MCF 10A (cell line): ENCODE measurements at regions not wholly inside any gene's neighbourhood (a gene's known extent, or its start where the extent isn't known, plus 50 kb on each side); places are given as distances from the start of the nearest gene placed in this dataset.

Experiments
- BruUV-seq: library from RNA; stranded (reverse); fragments of 400-500 nt; replicated peaks from 2 replicates; lab custom pipeline; 2021; lab: Mats Ljungman, UMichigan
- CTCF ChIA-PET: fragments of 300-600 bp; sonication (Branson Sonifier 250); formaldehyde crosslinking; extraction: SDS; loops from one replicate; lab custom pipeline; 2021; ENCODE audit warnings: antibody characterized with exemption, inconsistent platforms; lab: Yijun Ruan, JAX
- POLR2A ChIA-PET: fragments of 300-600, 350-650 bp; sonication (Branson Sonifier 250); formaldehyde crosslinking; extraction: SDS; loops from one replicate; lab custom pipeline; 2020; ENCODE audit warnings: antibody characterized with exemption, inconsistent platforms; lab: Yijun Ruan, JAX
- DNase-seq: peaks from one replicate; pipeline ENCODE4 v3.0.0-alpha.2; 2018; ENCODE audit not compliant: unreplicated experiment
- H3K27ac Mint-ChIP-seq: one replicate; pipeline ENCODE4 v1.8.0; 2022; ENCODE audit warnings: mild to moderate bottlenecking, low read depth, mixed read lengths; ENCODE audit not compliant: unreplicated experiment
- H3K27me3 Mint-ChIP-seq: one replicate; pipeline ENCODE4 v1.8.0; 2022; ENCODE audit warnings: mixed read lengths; ENCODE audit not compliant: insufficient read depth, unreplicated experiment
- H3K36me3 Mint-ChIP-seq: one replicate; pipeline ENCODE4 v1.8.0; 2022; ENCODE audit warnings: mild to moderate bottlenecking, moderate library complexity, mixed read lengths; ENCODE audit not compliant: insufficient read depth, unreplicated experiment
- H3K4me1 Mint-ChIP-seq: one replicate; pipeline ENCODE4 v1.8.0; 2022; ENCODE audit warnings: mixed read lengths; ENCODE audit not compliant: insufficient read depth, unreplicated experiment
- H3K4me3 Mint-ChIP-seq: one replicate; pipeline ENCODE4 v1.8.0; 2022; ENCODE audit warnings: mild to moderate bottlenecking, moderate library complexity, mixed read lengths; ENCODE audit not compliant: unreplicated experiment
- H3K9me3 Mint-ChIP-seq: one replicate; pipeline ENCODE4 v1.8.0; 2022; ENCODE audit warnings: mixed read lengths; ENCODE audit not compliant: unreplicated experiment
- CTCF ChIP-seq: fragments of 200-600 bp; IDR thresholded peaks from one replicate; pipeline ENCODE4 v1.8.0; 2022; ENCODE audit warnings: antibody characterized with exemption, mild to moderate bottlenecking; ENCODE audit not compliant: unreplicated experiment
- intact Hi-C: fragments of 100-400 bp; cut with micrococcal nuclease; formaldehyde crosslinking; loops from 2 replicates; pipeline ENCODE4 v1.14.1; 2022

- Mint-ChIP-seq H3K4me1 (peaks cover 50% of the 10 kb centered on the region), H3K36me3 (no peaks in the 10 kb centered on the region), H3K27me3 (no peaks in the 10 kb centered on the region), H3K27ac (peak overlapping the region; percentile 89), H3K9me3 (peaks cover 7% of the 10 kb centered on the region), H3K4me3 (no peak overlapping the region)
- intact Hi-C loops: no loop called here
- POLR2A ChIA-PET: interaction anchor here (0.8 to 7.1 kb wide), 9 partner anchors 43 to 243 kb away, joined by 3 to 94 read pairs (median 4); partner anchors contain the start of gene NAMPT
- DNase-seq: peak; percentile 17
- CTCF ChIA-PET: interaction anchor here (0.7 kb wide), 1 partner anchor 291 kb away, joined by 3 read pairs; no protein-coding TSS in a partner anchor
- BruUV-seq: no TSS peak
- no peak for TF ChIP-seq CTCF
These were observed 134.8 kb upstream of the NAMPT start for GRCh38 chr7:106419455-106420182.

- Mint-ChIP-seq H3K36me3 (no peaks in the 10 kb centered on the region), H3K27me3 (no peaks in the 10 kb centered on the region), H3K4me3 (no peak overlapping the region), H3K9me3 (peaks cover 7% of the 10 kb centered on the region), H3K27ac (peak overlapping the region; percentile 89), H3K4me1 (peaks cover 43% of the 10 kb centered on the region)
- intact Hi-C loops: no loop called here
- ChIA-PET POLR2A (interaction anchor here (0.8 to 7.1 kb wide), 6 partner anchors 44 to 242 kb away, joined by 3 to 94 read pairs (median 6); partner anchors contain the start of gene NAMPT), CTCF (interaction anchor here (0.7 kb wide), 1 partner anchor 49 kb away, joined by 3 read pairs; no protein-coding TSS in a partner anchor)
- BruUV-seq: TSS peak; percentile 75
- DNase-seq: no peak
- no peak for TF ChIP-seq CTCF
These were observed 133.7 kb upstream of the NAMPT start for GRCh38 chr7:106418526-106418925.

- no peaks in the 10 kb centered on the region for H3K27me3 Mint-ChIP-seq
- peak overlapping the region; percentile 89 for H3K27ac Mint-ChIP-seq
- no peaks in the 10 kb centered on the region for H3K36me3 Mint-ChIP-seq
- no peak overlapping the region for H3K4me3 Mint-ChIP-seq
- ChIA-PET POLR2A (interaction anchor here (0.7 to 7.1 kb wide), 10 partner anchors 8 to 750 kb away, joined by 3 to 94 read pairs (median 6); partner anchors contain the start of gene NAMPT), CTCF (interaction anchor here (0.7 to 1.9 kb wide), 2 partner anchors 44 to 49 kb away, joined by 3 to 8 read pairs; no protein-coding TSS in a partner anchor)
- intact Hi-C loops: no loop called here
- H3K9me3 Mint-ChIP-seq: peaks cover 7% of the 10 kb centered on the region
- H3K4me1 Mint-ChIP-seq: peaks cover 43% of the 10 kb centered on the region
- no TSS peak for BruUV-seq
- DNase-seq: peak; percentile 77
- no peak for TF ChIP-seq CTCF
These were observed 133.3 kb upstream of the NAMPT start for GRCh38 chr7:106418094-106418493.

GRCh38 chr7:106417273-106417902 lies 132.6 kb upstream of the NAMPT start:
- no peaks in the 10 kb centered on the region for H3K27me3 Mint-ChIP-seq
- no peak for TF ChIP-seq CTCF

More at GRCh38 chr7:106417273-106417902, 132.6 kb upstream of the NAMPT start:
- no peaks in the 10 kb centered on the region for H3K36me3 Mint-ChIP-seq
- peak overlapping the region; percentile 39 for H3K27ac Mint-ChIP-seq
- intact Hi-C loops: loop anchor here (2.0 kb wide), 1 partner anchor 133 kb away; the partner anchor contains the start of gene NAMPT
- DNase-seq: peak; percentile 65
- no TSS peak for BruUV-seq
- CTCF ChIA-PET: interaction anchor here (0.5 to 1.9 kb wide), 6 partner anchors 10 to 359 kb away, joined by 3 to 8 read pairs (median 4); partner anchors contain the start of gene NAMPT
- POLR2A ChIA-PET: interaction anchor here (0.7 to 7.1 kb wide), 15 partner anchors 8 to 750 kb away, joined by 3 to 94 read pairs (median 5); partner anchors contain the start of gene NAMPT
- peaks cover 7% of the 10 kb centered on the region for H3K9me3 Mint-ChIP-seq
- H3K4me3 Mint-ChIP-seq: no peak overlapping the region
- peaks cover 43% of the 10 kb centered on the region for H3K4me1 Mint-ChIP-seq
